HG02610 (cell line): ENCODE measurements at regions not wholly inside any gene's neighbourhood (a gene's known extent, or its start where the extent isn't known, plus 50 kb on each side); places are given as distances from the start of the nearest gene placed in this dataset.
"Not testable (repeated sequence)": the region's sequence is repeated elsewhere in the genome, so short reads cannot be mapped to it uniquely, and the experiment has no call there.

Source experiments
- ATAC-seq: cut with Tn5 transposase; IDR thresholded peaks from one replicate; pipeline ENCODE4 v1.9.1; 2021; ENCODE audit warnings: mild to moderate bottlenecking, moderate library complexity; ENCODE audit not compliant: unreplicated experiment

GRCh38 chr2:90209009-90209408 lies 1517.5 kb downstream of the RPIA start:
- ATAC-seq, result no peak

GRCh38 chr2:90209806-90210205 lies 1518.3 kb downstream of the RPIA start:
- ATAC-seq, result no peak

- not testable (repeated sequence) for ATAC-seq
Measured at GRCh38 chr2:90215880-90216279, 1524.4 kb downstream of the RPIA start.

GRCh38 chr2:90216801-90217200 lies 1525.3 kb downstream of the RPIA start:
- not testable (repeated sequence) for ATAC-seq

GRCh38 chr2:90218534-90218933 lies 1527.1 kb downstream of the RPIA start:
- not testable (repeated sequence) for ATAC-seq

GRCh38 chr2:90220623-90221299 lies 1529.3 kb downstream of the RPIA start:
- not testable (repeated sequence) for ATAC-seq

GRCh38 chr2:90221300-90221651 lies 1529.8 kb downstream of the RPIA start:
- no peak for ATAC-seq

- ATAC-seq, result not testable (repeated sequence)
Measured at GRCh38 chr2:90224767-90225166, 1533.3 kb downstream of the RPIA start.

- not testable (repeated sequence) for ATAC-seq
Measured at GRCh38 chr2:90226465-90227072, 1535.1 kb downstream of the RPIA start.

- not testable (repeated sequence) for ATAC-seq
Measured at GRCh38 chr2:90231199-90231598, 1539.7 kb downstream of the RPIA start.

GRCh38 chr2:90235452-90235851 lies 1544.0 kb downstream of the RPIA start:
- ATAC-seq, result not testable (repeated sequence)

- ATAC-seq, result not testable (repeated sequence)
Measured at GRCh38 chr2:90237923-90238361, 1546.5 kb downstream of the RPIA start.

GRCh38 chr2:90238505-90239230 lies 1547.2 kb downstream of the RPIA start:
- ATAC-seq, result not testable (repeated sequence)

- not testable (repeated sequence) for ATAC-seq
Measured at GRCh38 chr2:90239769-90240168, 1548.3 kb downstream of the RPIA start.

- not testable (repeated sequence) for ATAC-seq
Measured at GRCh38 chr2:90244902-90245765, 1553.7 kb downstream of the RPIA start.

- not testable (repeated sequence) for ATAC-seq
Measured at GRCh38 chr2:90248400-90248799, 1556.9 kb downstream of the RPIA start.

- ATAC-seq, result not testable (repeated sequence)
Measured at GRCh38 chr2:90250350-90250749, 1558.9 kb downstream of the RPIA start.

GRCh38 chr2:90251576-90251975 lies 1560.1 kb downstream of the RPIA start:
- not testable (repeated sequence) for ATAC-seq

GRCh38 chr2:90253306-90253705 lies 1561.8 kb downstream of the RPIA start:
- ATAC-seq, result not testable (repeated sequence)

GRCh38 chr2:90266888-90267287 lies 1575.4 kb downstream of the RPIA start:
- not testable (repeated sequence) for ATAC-seq

GRCh38 chr2:90287751-90288150 lies 1596.3 kb downstream of the RPIA start:
- ATAC-seq, result not testable (repeated sequence)
